Peyer's patch (tissue), 4 donors: ENCODE measurements at regions not wholly inside any gene's neighbourhood (a gene's known extent, or its start where the extent isn't known, plus 50 kb on each side); places are given as distances from the start of the nearest gene placed in this dataset.

ENCODE experiments used
- DNase-seq, 3 donors: peaks; one replicate each; pipeline ENCODE4 v3.0.0-alpha.2; 2017 to 2019
- H3K27ac ChIP-seq, 4 donors: fragments of 200-600 bp; sonication (generic); one replicate each; pipeline ENCODE4 v1.5.1; 2016 to 2019
- H3K27me3 ChIP-seq, 2 donors: fragments of 200-600 bp; sonication (generic); one replicate each; pipeline ENCODE4 v1.5.1; 2019
- H3K36me3 ChIP-seq, 3 donors: fragments of 200-600 bp; sonication (generic); one replicate each; pipeline ENCODE4 v1.5.1; 2016 to 2019
- H3K4me1 ChIP-seq, 4 donors: fragments of 200-600 bp; sonication (generic); one replicate each; pipeline ENCODE4 v1.5.1; 2016 to 2019
- H3K4me3 ChIP-seq, 4 donors: fragments of 200-600 bp; sonication (generic); 1 replicate in 3 of 4; 2 replicates in 1 of 4; pipeline ENCODE4 v1.5.1; 2016 to 2019; ENCODE audit warnings: mild to moderate bottlenecking in 1 of 4
- H3K9me3 ChIP-seq, 4 donors: fragments of 200-600 bp; sonication (generic); one replicate each; pipeline ENCODE4 v1.5.1; 2016 to 2019; ENCODE audit warnings: mild to moderate bottlenecking in 1 of 4
- POLR2A ChIP-seq, 2 donors: fragments of 450-650 bp; IDR thresholded peaks; one replicate each; pipeline ENCODE4 v1.5.1; 2017; ENCODE audit warnings: antibody characterized with exemption in 2 of 2, mild to moderate bottlenecking in 2 of 2, moderate library complexity in 2 of 2
- TF ChIP-seq, protein P1 (sequence below), 6 experiments: fragments of 450-650 bp in 4 of 6; fragments of 200-600 bp in 2 of 6; sonication (generic) in 1 of 6; IDR thresholded peaks; one replicate each; pipeline ENCODE4 v1.5.1; 2017 to 2019; ENCODE audit warnings: antibody characterized with exemption in 6 of 6, mild to moderate bottlenecking in 3 of 6, moderate library complexity in 1 of 6

DNA sequence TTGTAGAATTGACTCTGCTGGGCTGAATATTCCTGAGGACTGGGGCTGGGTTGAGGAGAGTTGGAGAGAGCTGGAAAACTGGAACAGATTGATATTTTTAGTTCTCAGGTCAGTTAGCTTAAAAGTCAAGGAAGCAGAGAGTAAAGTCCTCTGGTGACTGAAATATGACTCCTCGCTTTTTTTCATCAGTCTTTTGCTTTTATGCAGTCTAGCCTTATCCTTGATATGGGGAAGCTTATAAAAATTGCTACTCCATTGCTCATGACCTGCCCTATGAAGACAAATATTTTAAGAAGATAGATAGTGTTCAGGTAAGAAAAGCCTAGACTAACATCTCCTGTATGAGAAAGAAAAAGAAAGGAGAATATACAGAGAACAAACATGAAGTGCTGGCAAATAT, 152.7 kb downstream of the C4orf33 start:
- TF ChIP-seq POLR2A (IDR thresholded peaks at IDR 0.05) = no peak
- TF ChIP-seq, protein P1, sequence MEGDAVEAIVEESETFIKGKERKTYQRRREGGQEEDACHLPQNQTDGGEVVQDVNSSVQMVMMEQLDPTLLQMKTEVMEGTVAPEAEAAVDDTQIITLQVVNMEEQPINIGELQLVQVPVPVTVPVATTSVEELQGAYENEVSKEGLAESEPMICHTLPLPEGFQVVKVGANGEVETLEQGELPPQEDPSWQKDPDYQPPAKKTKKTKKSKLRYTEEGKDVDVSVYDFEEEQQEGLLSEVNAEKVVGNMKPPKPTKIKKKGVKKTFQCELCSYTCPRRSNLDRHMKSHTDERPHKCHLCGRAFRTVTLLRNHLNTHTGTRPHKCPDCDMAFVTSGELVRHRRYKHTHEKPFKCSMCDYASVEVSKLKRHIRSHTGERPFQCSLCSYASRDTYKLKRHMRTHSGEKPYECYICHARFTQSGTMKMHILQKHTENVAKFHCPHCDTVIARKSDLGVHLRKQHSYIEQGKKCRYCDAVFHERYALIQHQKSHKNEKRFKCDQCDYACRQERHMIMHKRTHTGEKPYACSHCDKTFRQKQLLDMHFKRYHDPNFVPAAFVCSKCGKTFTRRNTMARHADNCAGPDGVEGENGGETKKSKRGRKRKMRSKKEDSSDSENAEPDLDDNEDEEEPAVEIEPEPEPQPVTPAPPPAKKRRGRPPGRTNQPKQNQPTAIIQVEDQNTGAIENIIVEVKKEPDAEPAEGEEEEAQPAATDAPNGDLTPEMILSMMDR (IDR thresholded peaks at IDR 0.05) = no peak
- no peak overlapping the region for H3K27ac ChIP-seq
- H3K27me3 ChIP-seq = no peaks in the 10 kb centered on the region
- H3K4me3 ChIP-seq = no peak overlapping the region
- no peaks in the 10 kb centered on the region for H3K4me1 ChIP-seq
- H3K36me3 ChIP-seq = no peaks in the 10 kb centered on the region
- no peaks in the 10 kb centered on the region for H3K9me3 ChIP-seq
- DNase-seq = no peak

DNA sequence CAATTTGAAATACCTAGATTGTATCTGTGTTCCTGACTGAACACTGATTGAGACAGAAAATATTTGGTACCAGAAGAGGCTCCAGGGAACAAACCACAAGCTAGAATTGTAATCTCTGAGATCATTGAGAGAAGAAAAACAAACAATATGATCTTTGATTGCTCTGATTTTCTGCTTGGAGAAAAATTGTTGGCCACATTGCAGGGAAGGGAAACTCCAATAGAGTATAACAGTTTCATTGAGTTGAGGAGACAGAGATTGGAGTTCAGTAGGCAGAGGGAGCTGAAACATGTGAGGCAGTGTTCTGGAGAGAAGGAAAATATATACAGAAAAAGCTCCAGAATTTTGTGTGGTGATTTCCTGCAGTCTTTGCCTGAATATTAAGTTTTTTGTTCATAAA, 158.2 kb downstream of the C4orf33 start:
- H3K27ac ChIP-seq = no peak overlapping the region
- H3K36me3 ChIP-seq = no peaks in the 10 kb centered on the region
- no peaks in the 10 kb centered on the region for H3K9me3 ChIP-seq
- TF ChIP-seq, protein P1 (IDR thresholded peaks at IDR 0.05) = no peak
- TF ChIP-seq POLR2A (IDR thresholded peaks at IDR 0.05) = no peak
- DNase-seq = no peak
- H3K4me3 ChIP-seq = no peak overlapping the region
- no peaks in the 10 kb centered on the region for H3K4me1 ChIP-seq
- no peaks in the 10 kb centered on the region for H3K27me3 ChIP-seq

DNA sequence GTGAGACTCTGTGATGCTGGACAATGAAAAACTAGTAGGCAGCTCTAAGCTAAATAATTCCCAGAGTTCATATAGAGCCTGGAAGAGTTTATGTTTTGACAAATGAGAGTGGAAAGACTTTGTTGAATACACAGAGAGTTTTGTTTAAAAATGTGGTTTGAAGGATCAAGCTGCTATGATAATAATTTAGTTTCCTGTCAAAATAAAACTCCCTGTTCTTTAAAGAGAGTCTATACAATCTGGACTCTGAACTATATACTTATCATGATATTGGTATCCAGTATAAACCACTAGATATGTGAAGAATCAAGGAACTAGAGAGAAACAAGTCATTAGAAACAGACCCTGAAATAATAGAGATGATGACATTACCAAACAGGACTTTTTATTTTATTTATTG, 158.6 kb downstream of the C4orf33 start:
- no peak overlapping the region for H3K27ac ChIP-seq
- H3K36me3 ChIP-seq = no peaks in the 10 kb centered on the region
- TF ChIP-seq POLR2A (IDR thresholded peaks at IDR 0.05) = no peak
- TF ChIP-seq, protein P1 (IDR thresholded peaks at IDR 0.05) = no peak
- DNase-seq = no peak
- H3K4me3 ChIP-seq = no peak overlapping the region
- no peaks in the 10 kb centered on the region for H3K4me1 ChIP-seq
- H3K9me3 ChIP-seq = no peaks in the 10 kb centered on the region
- H3K27me3 ChIP-seq = no peaks in the 10 kb centered on the region

DNA sequence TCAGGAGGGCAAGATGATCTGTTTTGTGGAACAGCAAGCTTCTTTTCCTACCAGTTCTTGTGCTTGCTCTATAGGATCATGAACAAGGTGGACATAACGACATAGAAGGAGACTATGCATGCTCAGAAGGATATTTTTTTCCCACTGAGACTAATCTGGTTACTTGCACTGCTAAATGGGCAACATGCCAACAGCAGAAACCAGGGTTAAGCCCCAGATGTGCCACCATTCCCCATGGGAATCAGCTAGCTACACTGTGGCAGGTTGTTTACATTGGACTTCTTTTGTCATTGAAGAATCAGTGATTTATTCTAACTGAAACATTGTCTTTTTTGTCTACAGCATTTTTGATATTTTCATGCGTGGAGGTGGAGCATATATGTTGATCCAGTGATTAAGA, 165.6 kb downstream of the C4orf33 start:
- H3K4me1 ChIP-seq = no peaks in the 10 kb centered on the region
- H3K4me3 ChIP-seq = no peak overlapping the region
- no peak overlapping the region for H3K27ac ChIP-seq
- no peaks in the 10 kb centered on the region for H3K9me3 ChIP-seq
- H3K27me3 ChIP-seq = no peaks in the 10 kb centered on the region
- H3K36me3 ChIP-seq = no peaks in the 10 kb centered on the region
- no peak for DNase-seq
- TF ChIP-seq, protein P1 (IDR thresholded peaks at IDR 0.05) = no peak
- TF ChIP-seq POLR2A (IDR thresholded peaks at IDR 0.05) = no peak

DNA sequence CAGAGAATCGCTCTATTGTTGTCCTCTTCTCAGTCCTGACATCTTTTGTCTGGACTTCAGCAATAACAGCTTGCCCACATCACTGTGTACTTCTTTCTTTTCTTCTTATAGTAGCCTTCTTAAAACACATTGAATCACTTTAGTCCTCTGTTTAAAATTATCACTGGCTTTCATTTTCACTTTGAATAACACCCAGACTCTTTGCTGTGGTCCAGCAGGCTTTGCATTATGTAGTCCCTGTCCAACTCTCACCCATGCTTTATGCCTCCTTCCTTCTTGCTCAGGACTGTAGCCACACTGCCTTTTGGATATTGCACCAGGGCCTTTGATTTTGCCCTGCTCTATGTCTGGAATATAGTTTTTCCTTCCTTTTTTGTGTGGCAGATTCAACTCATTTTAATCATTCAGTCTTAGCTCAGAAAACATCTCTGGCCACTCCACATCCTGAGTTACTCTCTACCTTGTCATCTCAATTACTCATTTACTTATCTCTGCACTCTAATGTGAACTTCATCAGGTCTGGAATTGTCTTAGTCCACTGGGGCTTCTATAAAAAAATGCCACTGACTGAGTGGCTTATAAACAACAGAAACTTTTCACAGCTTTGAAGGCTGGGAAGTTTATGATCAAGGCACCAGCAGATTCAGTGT, 168.2 kb downstream of the C4orf33 start:
- no peak overlapping the region for H3K27ac ChIP-seq
- no peak for TF ChIP-seq POLR2A (IDR thresholded peaks at IDR 0.05)
- TF ChIP-seq, protein P1 (IDR thresholded peaks at IDR 0.05) = no peak

DNA sequence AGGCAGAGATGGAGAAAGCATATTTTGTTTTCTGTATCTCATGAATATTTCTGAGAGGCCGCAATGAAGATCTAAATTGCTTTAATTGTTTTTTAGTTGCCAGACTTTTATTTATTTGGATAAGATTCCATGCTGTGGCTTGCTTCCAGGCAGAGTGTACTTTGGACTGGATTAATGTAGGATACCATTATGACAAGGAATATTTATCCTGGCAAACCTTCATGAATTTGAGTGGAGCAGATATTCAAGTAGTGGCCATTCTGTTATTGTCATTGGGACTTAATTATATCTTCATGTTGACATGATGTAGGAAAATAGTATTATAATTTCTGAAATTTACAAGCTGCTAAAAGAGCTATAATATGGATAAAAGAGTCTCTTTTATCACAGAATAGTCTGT, 182.9 kb downstream of the C4orf33 start:
- Histone ChIP-seq H3K36me3 (no peaks in the 10 kb centered on the region), H3K27me3 (no peaks in the 10 kb centered on the region), H3K4me1 (no peaks in the 10 kb centered on the region), H3K9me3 (no peaks in the 10 kb centered on the region), H3K4me3 (no peak overlapping the region), H3K27ac (no peak overlapping the region)
- DNase-seq = no peak
- TF ChIP-seq, protein P1 (IDR thresholded peaks at IDR 0.05) = no peak
- TF ChIP-seq POLR2A (IDR thresholded peaks at IDR 0.05) = no peak

More for the DNA sequence above, 168.2 kb downstream of the C4orf33 start:
- Histone ChIP-seq H3K36me3 (no peaks in the 10 kb centered on the region), H3K27me3 (no peaks in the 10 kb centered on the region), H3K4me3 (no peak overlapping the region), H3K4me1 (no peaks in the 10 kb centered on the region), H3K9me3 (no peaks in the 10 kb centered on the region)
- no peak for DNase-seq
